AG10803 (cell line): ENCODE measurements at regions not wholly inside any gene's neighbourhood (a gene's known extent, or its start where the extent isn't known, plus 50 kb on each side); places are given as distances from the start of the nearest gene placed in this dataset.

ENCODE experiments used
- DNase-seq: peaks from one replicate; pipeline ENCODE4 v3.0.0; 2010; ENCODE audit warnings: low read depth
- H3K4me3 ChIP-seq: 2 replicates; pipeline ENCODE4 v1.5.1; 2011; ENCODE audit warnings: mild to moderate bottlenecking, low read length, control low read depth
- CTCF ChIP-seq: conservative IDR thresholded peaks from 2 replicates; pipeline ENCODE4 v1.5.1; 2011; ENCODE audit warnings: mild to moderate bottlenecking, low read length, control low read depth, inconsistent platforms

GRCh38 chr5:124090115-124090514 is 578.1 kb downstream of the CSNK1G3 start:
- no peak for TF ChIP-seq CTCF
- H3K4me3 ChIP-seq: no peak overlapping the region
- no peak for DNase-seq

- no peak for TF ChIP-seq CTCF
- no peak for DNase-seq
- H3K4me3 ChIP-seq: no peak overlapping the region
Measured at GRCh38 chr5:124089578-124089977, 577.6 kb downstream of the CSNK1G3 start.

GRCh38 chr5:124088289-124089032 is 576.5 kb downstream of the CSNK1G3 start:
- no peak for TF ChIP-seq CTCF
- H3K4me3 ChIP-seq: no peak overlapping the region
- DNase-seq: no peak

- no peak overlapping the region for H3K4me3 ChIP-seq
- no peak for TF ChIP-seq CTCF
- DNase-seq: no peak
Measured at GRCh38 chr5:124087752-124088151, 575.8 kb downstream of the CSNK1G3 start.

- DNase-seq: no peak
- H3K4me3 ChIP-seq: no peak overlapping the region
- no peak for TF ChIP-seq CTCF
Measured at GRCh38 chr5:124080256-124080655, 568.3 kb downstream of the CSNK1G3 start.

GRCh38 chr5:124079062-124079461 is 567.1 kb downstream of the CSNK1G3 start:
- TF ChIP-seq CTCF: no peak
- H3K4me3 ChIP-seq: no peak overlapping the region
- no peak for DNase-seq

- H3K4me3 ChIP-seq: no peak overlapping the region
- no peak for DNase-seq
- no peak for TF ChIP-seq CTCF
Measured at GRCh38 chr5:124074500-124074899, 562.5 kb downstream of the CSNK1G3 start.
